LNCAP (cell line): ENCODE measurements at regions not wholly inside any gene's neighbourhood (a gene's known extent, or its start where the extent isn't known, plus 50 kb on each side); places are given as distances from the start of the nearest gene placed in this dataset.

ENCODE experiments used
- CTCF ChIP-seq: fragments of 450-650 bp; IDR thresholded peaks from 2 replicates; pipeline ENCODE4 v1.5.1; 2017; ENCODE audit warnings: mild to moderate bottlenecking

- TF ChIP-seq CTCF: no peak
These were observed 244.7 kb upstream of the MMADHC start for GRCh38 chr2:149832324-149832723.

DNA sequence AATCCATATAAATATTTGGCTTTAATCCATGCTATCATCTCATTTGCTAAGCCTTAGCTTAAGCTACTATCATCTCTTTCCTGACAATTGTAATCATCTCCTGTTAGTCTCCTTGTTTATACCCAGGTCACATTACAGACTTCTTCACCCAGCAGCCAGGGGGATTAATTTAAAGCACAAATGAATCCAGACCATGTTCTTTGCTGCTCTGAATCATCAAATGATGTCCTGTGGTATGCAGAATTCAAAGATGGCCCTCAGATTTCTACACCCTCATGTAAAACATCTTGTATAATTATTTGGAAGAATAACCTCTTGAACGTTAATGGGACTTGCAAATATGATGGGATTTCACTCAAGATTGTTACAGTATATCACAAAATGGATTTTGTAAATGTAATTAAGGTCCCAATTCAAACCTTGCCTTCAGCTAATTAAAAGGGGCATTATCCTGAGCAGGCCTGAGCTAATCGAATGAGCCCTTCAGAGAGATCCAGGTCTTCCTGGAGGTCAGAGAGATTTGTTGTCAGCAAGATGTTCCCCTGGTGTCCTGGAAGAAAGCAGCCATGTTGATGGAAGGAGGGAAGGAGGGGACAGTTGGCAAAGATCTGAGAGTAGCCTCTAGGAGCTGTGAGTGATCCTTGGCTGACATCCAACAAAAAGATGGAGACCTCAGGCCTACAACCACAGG, 241.1 kb upstream of the MMADHC start:
- no peak for TF ChIP-seq CTCF

- TF ChIP-seq CTCF: no peak
These were observed 240.1 kb upstream of the MMADHC start for GRCh38 chr2:149827585-149828126.

GRCh38 chr2:149826471-149827125, 239.0 kb upstream of the MMADHC start:
- TF ChIP-seq CTCF: no peak

- no peak for TF ChIP-seq CTCF
These were observed 237.9 kb upstream of the MMADHC start for GRCh38 chr2:149825473-149825872.

- TF ChIP-seq CTCF: no peak
These were observed 236.6 kb upstream of the MMADHC start for GRCh38 chr2:149824136-149824535.

- no peak for TF ChIP-seq CTCF
These were observed 231.9 kb upstream of the MMADHC start for GRCh38 chr2:149819356-149819957.
